NOMO-1 treated with dmso at 0.1 percent for 144 hours (cell line): ENCODE measurements at regions not wholly inside any gene's neighbourhood (a gene's known extent, or its start where the extent isn't known, plus 50 kb on each side); places are given as distances from the start of the nearest gene placed in this dataset.
"Not testable (repeated sequence)": the region's sequence is repeated elsewhere in the genome, so short reads cannot be mapped to it uniquely, and the experiment has no call there.

ENCODE experiments used
- DNase-seq: peaks from one replicate; lab custom pipeline; 2025; ENCODE audit not compliant: unreplicated experiment; lab: John Stamatoyannopoulos, UW

DNA sequence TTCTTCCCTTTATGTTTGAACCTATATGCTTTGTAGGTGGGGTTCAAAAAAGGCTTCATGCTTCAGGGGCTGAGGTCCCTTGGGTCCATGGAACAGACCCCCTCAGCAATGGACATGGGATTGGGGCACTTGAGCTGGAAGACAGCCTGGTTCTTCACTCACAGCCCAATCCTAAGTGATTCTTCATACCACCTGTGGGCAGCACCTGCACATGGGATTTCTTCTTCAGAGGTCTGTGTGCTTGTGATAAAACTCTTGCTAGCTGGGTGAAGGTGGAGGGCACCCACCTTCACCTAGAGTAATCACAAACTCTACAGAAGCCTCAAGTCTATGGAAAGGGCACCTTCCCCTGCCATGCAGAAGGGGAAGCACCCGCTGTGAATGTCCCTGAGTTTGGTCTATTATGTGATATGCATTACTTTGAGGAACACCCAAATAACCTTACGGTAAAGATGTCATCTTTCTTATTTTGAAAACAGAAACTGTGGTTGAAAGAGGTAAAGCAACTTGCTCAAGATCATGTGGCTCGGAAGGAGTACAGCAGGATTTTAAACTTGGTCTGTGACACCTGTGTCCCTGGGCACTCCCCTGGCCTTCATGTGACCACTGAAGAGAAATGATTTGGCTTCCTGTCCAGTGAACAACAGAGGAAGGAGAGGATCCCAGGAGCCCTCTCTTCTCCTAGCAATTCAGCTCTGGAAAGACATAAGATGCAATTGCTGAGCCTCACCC lies 469.5 kb upstream of the ZMIZ1 start:
- no peak for DNase-seq

DNA sequence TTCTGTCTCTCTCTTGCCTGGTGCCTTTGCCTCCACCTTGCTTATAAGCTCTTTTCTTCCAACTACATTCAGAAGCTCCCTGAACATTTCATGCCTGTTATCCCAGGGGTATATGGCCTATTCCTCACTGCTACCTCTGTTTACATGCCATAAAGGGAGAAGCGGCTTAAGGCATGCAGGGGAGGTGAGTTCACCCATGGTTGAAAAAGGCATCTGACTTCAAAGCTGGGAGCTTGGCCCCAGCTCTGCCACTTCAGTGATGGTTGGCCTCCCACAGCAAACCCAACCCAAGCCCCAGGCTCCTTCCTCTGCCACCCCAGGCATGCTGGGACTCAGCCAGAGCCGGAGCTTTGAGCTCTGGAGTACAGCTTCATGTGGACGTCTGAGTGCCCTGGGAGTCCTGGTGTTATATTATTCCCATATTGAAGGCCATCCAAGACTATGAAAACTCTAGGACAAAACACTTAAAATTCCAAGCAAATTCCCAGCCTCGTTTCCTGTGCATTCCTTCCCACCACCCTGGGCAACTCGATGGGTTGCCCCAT lies 468.6 kb upstream of the ZMIZ1 start:
- no peak for DNase-seq

DNA sequence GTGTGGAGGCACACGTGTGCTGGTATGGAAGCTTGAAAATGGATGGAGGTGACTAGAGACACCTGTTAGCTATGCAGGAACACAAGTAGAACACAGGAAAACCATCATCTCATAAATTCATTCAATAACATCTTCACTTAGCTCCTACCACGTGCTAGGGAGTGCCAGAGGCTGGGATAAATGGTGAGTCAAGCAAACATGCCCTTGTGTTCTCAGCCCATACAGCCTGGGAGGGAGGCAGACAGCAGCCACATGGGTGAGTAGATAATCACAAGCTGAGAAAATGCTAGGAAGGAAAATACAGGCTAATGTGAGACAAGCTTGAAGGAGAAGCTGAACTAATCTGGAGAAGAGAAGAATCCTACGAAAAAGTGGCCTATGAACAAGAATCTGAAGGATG lies 468.0 kb upstream of the ZMIZ1 start:
- DNase-seq: no peak

DNA sequence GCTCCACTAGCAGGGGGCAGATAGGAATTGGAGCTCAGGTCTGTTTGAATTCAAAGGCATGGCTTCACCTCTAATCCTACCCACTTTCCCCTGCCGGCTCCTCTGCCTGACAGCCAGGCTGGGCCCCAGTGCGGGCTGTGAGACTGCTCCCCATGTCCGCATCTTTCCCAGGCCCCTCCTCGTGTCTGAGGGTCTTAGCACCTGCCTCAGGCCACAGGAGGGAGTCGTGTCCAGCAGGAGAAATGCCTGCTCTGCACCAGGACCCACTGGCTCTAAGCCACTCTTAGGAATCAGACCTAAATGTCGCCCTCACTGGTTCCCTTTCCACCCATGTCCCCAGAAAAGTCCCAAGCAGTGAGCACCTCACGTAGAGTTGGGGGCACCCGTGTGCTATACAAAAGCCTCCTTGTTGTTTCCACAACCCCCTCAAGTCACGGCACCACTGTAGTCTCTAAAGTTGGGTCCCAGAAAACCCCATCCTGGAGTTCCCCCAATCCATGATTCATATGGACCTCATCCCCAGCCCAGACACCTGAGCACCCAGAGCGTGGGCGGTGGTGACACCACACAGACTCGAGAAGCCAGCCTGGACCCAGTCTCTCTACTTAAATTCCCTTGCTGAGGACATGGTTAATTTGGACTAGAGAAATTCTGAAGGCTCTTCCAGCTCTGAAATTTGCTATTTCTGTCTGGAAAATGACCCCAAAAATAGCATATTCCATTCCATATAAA lies 466.4 kb upstream of the ZMIZ1 start:
- no peak for DNase-seq

DNA sequence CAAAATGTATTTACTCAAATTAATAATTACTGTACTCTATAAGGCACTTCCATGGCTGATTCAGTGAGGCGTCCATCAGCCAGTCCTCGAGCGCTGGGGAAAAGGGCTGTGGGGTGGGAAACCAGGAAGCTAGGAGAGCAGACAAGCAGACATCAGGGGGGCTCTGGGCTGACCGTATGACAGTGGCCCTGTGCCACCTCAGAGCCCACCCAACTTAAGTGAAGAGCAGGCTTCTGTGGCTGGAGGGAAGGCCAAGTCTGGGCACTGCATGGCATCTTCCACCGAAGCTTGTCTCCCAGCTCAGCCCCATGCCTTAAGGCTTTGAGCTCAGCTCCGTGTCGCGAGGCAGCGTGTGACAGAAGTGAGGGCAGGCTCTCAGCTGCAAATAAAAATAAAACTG lies 464.5 kb upstream of the ZMIZ1 start:
- no peak for DNase-seq

DNA sequence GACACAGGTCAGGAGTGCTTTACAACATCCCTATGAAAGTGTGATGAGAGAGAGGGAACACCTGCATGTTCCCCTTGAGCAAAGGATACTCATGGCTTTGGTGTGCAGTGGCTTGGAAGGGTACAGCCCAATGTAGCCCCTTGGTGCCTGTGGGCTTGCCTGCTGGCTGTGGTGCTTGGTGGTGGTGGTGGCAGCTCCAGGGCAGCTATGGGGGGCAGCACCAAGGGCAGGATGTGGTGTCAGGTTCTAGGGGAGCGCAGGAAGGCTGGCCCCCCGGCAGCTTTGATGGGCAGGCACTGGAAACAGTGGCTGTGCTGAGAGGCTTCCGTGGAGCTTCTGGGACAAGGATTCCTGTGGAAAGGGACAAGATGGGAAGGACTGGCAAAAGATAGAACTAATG lies 464.0 kb upstream of the ZMIZ1 start:
- DNase-seq: no peak

DNA sequence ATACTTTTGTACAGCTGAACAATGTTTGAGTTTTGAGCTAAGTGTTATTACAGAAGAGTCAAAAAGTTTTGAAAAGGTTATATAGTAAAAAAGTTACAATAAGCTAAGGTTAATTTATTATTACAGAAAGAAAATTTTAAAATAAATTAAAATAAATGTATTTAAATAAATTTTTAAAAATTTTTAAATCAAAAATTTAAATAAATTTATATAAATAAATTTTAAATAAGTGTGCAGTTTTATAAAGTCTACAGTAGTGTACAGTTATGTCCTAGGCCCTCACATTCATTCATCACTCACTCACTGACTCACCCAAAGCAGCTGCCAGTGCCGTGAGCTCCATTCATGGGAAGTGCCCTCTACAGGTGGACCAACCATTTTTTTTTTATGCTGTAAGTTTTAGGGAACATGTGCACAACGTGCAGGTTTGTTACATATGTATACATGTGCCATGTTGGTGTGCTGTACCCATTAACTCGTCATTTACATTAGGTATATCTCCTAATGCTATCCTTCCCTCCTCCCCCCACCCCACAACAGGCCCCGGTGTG lies 462.9 kb upstream of the ZMIZ1 start:
- no peak for DNase-seq

DNA sequence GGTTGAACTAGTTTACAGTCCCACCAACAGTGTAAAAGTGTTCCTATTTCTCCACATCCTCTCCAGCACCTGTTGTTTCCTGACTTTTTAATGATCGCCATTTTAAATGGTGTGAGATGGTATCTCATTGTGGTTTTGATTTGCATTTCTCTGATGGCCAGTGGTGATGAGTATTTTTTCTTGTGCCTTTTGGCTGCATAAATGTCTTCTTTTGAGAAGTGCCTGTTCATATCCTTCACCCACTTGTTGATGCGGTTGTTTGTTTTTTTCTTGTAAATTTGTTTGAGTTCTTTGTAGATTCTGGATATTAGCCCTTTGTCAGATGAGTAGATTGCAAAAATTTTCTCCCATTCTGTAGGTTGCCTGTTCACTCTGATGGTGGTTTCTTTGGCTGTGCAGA lies 462.0 kb upstream of the ZMIZ1 start:
- DNase-seq: not testable (repeated sequence)

DNA sequence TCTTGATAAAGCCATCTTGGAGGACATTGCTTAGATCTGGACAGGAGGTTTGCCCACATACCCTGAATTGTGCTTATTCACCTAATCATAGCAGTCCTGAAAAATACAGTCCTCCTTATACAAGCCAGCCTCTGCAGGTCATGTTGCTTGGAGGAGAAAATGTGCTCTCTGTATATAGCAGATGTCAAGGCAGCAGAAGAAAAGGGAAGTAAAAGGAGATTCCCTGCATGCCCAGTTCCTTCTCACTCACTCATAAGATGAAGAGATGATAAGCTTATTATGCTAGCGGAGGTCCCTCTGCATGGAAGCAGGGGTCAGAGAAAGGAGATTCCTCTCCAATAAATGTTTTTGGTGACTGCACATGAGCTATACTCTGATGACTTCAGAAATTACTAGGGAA lies 458.8 kb upstream of the ZMIZ1 start:
- DNase-seq: no peak

DNA sequence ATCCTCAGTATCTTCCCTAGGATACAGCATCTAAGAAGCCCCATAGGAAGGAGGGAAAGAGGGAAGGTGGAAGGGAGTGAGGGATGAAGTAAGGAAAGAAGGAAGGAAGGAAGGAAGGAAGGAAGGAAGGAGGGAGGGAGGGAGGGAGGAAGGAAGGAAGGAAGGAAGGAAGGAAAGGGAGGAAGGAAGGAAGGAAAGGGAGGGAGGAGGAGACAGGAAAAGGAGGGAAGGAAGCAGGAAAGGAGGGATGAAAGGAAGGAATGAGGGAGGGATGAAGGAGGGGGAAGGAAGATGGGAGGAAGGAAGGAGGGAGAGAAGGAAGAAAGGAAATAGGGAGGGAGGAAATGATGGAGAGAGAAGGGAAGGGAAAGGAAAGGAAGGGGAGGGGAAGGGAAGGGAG lies 455.6 kb upstream of the ZMIZ1 start:
- DNase-seq: no peak

DNA sequence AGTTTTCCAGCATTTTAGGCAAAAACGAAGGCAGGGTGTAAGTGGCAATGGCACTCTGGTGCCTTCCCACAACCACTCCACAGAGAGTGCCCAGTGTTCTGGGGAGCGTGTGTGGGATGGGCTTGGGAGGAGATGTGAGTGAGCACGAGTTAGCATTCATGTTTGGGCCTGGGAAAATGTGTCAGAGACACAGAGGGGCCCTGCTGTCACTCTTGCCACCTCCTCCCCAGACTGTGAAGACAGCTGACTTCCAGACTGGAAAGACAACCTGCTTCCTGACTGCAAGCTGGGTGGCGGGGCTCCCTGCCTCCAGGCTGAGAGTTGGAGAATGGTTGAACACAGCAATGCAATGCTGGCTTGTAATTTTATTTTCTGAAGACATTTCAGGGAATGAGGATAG lies 454.5 kb upstream of the ZMIZ1 start:
- no peak for DNase-seq

DNA sequence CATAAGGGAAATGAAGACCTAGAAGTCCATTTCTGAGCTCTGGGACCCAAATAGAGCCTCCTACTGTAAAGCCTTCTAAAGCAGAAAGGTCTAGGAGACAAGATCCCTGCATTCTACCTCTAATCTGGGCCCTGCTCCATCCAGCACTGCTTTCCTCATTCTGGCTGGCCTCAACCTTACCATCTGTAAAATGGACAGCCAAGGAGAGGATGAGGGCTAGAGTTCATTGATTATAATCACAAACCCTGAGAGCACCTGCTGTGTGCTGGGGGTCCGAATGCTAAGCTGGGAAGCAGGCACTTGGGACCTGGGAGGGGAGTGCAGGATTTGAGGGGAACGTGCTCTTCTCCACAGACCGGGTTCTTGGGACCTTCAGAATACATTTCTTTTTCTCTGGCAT lies 454.0 kb upstream of the ZMIZ1 start:
- DNase-seq: no peak

DNA sequence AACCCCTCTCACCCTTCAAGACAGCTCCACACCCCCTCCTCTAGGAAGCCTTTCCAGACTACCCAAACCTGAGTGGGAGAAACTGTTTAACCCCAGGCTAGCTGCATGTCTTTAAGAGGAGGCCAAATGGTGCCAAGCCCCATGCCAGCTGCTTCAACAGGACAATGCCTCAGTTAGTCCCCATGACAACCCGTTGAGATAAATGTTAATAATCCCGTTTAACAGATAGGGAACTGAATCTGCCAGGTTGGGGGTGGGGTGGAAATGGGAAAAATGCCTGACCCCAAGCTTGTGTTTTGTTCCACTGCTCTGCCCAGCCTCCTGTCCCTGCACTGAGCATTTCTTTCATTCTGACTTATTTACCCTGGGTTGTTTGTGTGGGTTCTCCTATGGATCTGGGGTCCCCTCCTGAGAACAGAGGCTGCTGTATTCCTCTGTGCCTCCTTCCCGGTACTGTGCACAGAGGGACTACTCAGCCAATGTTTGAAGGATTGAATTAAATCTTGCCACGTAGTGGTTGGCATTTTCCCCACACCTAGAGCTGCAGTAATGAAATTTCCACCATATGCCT lies 452.6 kb upstream of the ZMIZ1 start:
- no peak for DNase-seq

DNA sequence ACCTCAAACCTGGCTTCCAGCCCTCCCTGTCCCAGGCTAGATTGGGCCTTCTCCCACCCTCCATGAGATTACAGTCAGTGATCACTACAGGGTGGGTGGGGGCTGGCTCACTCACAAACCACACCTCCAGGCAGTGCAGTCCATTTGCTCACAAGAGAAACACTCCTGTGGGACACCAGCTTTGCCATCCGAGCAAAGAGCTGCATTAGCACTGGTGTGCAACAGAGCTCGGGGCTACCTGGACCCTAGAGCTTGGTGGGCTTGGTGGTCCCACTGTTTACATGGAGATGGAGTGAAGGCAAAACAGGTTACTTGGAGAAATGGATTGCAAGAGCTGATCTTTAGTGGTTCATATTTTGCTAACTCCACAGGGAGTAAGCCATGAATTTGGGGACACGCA lies 451.7 kb upstream of the ZMIZ1 start:
- no peak for DNase-seq

DNA sequence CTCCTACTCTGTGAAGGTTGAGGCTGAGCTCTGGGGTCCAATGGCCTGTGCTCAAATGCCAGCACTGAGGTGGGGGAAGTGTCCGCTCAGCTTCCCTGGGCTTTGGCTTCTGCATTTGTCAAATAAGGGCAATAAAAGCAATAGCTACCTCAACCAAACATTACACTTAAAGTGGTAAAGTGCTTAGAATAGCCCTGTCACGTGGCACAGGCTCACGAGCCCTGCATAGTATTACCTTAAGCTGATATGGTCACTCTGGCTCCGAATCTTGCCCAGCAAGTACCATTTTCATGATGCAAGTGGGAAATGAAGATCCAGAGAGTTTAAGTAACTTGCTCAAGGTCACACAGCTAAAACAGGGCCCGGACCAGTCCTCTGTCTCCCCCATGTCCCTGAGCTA lies 451.1 kb upstream of the ZMIZ1 start:
- no peak for DNase-seq

DNA sequence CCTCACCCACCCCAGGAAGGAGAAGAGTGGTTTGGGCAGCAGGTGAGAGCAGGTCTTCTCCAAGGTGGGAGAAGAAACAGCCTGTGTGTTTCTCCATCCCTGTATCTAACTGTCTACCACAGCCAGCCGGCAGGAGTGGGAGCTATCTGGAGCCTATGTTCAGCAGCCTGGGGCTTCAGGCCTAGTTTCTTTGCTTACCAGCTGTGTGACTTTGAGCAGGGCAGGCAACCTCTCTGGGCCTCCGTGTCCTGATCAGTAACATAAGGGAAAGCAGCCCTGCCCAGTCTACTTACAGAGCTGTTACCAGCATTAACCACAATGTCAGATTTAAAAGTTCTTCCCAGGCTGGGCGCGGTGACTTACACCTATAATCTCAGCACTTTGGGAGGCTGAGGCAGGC lies 450.7 kb upstream of the ZMIZ1 start:
- no peak for DNase-seq

DNA sequence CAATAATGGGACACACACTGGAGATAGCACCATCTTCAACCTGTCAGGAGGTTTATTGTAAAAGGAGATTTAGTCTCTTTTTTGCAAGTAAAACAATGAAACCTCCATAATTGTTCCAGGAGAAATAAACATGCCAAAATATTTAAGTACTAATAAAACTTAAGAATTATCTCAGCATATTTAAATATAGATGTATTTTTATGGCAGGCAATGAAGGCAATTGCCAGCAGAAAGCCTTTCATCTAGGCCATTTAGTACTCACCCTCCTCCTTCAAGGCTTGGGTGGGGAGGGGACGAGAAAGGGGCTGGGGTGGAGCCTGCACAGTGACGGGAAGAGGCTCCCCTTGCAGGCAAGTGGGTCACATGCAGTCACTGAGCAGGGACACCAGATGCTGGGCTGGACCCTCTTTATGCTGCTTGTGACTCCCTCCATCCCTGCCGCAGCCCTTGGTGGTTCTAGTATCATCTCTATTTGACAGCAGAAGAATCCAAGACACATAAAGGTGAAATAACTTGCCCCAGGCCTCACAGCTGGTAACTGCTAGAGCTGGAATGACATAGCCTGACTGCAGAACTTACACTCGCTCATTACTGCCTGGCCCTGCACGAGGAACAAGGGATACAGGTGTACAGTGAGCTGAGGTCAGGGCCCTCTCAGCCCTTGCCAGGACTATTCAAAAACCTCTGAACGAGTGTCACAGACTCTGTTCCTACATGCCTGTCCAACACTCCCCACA lies 449.5 kb upstream of the ZMIZ1 start:
- no peak for DNase-seq

DNA sequence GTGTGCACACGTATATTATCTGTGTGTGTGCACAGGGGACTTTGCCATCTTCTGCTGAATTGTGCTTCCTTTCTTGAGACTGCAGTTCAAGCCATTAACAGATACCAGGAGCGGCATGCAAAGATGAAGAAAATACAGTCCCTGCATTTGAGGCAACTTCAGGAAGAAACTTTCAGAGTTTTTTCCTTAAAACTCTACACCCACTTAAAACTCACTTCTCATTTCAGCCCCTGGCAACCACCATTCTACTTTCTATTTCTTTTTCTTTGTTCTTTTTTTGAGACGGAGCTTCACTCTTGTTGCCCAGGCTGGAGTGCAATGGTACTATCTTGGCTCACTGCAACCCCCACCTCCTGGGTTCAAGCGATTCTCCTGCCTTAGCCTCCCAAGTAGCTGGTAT lies 448.9 kb upstream of the ZMIZ1 start:
- no peak for DNase-seq

DNA sequence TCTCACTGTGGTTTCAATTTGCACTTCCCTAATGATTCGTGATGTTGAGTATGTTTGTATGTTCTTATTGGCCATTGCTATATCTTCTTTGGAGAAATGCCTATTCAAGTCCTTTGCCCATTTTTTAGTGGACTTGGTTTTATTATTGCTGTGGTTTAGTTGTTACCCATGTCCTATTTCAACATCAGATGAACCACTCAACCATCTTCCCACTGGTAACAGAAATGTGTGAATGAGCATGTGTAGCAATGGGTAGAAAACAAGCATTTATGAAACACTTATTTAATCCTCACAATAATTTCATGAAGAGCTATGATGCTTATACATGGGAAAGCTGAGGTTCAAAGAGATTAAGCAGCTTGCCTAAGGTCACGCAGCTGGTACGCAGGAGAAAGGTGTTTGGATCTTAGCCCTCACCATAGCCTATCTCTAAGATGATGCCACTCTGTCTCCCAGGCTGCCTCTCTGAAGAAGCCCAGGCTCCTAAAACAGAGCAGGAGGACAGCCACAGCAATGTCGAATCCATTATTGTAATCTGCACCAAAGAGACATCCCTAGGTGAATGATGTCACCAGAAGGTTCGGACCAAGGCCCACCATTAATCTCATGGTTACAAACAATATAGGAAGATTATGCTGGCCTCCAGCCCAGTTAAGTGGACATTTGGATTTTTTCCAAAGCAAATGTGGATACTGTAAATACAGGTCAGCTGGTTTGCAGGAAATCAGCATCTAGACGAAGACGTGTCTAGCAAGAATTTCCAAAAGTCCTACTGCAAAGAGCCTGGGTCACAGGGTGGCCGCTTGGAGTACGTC lies 447.6 kb upstream of the ZMIZ1 start:
- DNase-seq: no peak

DNA sequence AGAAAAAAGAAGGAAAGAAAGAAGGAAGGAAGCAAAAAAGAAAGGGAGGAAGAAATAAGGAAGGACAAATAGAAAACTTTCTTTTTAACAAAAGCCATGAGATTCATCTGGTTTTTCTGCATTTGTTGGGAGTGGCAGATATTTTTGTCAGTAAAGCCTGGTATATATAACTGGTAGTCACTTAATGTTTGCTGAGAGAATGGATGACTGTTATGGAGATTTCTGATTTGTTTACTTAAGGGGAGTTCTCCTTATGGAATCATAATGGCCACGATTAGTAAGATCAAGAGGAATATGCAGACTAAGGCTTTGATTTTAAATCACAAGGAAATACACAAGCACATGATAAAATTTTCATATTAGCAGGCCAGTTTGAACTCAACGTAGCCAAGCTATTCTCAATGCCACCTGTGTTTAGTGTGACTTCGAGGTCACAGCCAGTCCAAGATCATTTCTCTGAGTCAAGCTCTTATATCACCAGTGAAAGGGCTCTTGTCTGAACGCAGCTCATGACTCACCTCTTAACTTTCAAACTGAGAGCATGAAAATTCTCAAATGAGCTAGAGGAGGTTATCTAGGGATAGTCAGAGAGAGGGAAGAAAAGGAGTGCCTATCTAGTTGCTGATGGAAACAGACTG lies 445.1 kb upstream of the ZMIZ1 start:
- DNase-seq: no peak
